Tibial nerve (tissue), 4 donors: ENCODE measurements at regions not wholly inside any gene's neighbourhood (a gene's known extent, or its start where the extent isn't known, plus 50 kb on each side); places are given as distances from the start of the nearest gene placed in this dataset.

ENCODE experiments used
- EP300 ChIP-seq, 2 donors: sonication (generic); formaldehyde crosslinking; IDR thresholded peaks; one replicate each; pipeline ENCODE4 v1.6.1; 2017; ENCODE audit warnings: antibody characterized with exemption in 2 of 2, mild to moderate bottlenecking in 1 of 2
- POLR2A ChIP-seq, 2 donors: fragments of 450-650 bp; IDR thresholded peaks; one replicate each; pipeline ENCODE4 v1.6.1; 2017; ENCODE audit warnings: antibody characterized with exemption in 2 of 2, mild to moderate bottlenecking in 2 of 2, moderate library complexity in 2 of 2
- TF ChIP-seq, protein P1 (sequence below), 5 experiments: fragments of 200-600 bp in 3 of 5; fragments of 450-650 bp in 2 of 5; sonication (generic) in 3 of 5; IDR thresholded peaks; one replicate each; pipeline ENCODE4 v1.5.1; 2016 to 2019; ENCODE audit warnings: antibody characterized with exemption in 5 of 5, mild to moderate bottlenecking in 3 of 5, moderate library complexity in 2 of 5

DNA sequence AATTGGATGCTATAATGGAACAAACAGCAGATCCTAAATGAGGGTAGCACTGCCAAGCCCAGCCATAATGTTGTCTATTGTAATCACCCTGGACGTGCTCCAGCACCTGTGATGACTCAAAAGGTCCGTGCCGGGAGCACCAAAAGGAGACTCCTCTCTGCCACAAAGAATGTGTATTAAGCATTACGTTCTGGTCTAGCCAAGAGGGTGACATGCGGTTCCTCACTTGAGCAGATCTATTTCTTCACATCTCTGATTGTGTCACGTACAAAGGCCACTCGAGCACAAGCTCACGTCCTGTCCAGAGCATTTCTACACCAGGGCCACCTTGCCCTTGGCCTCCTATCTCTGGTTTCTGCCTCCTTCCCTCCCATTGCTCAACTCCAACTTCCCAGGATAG, 219.9 kb upstream of the IRS2 start:
- TF ChIP-seq EP300 (IDR thresholded peaks at IDR 0.05) (no peak), POLR2A (IDR thresholded peaks at IDR 0.05) (no peak)
- TF ChIP-seq, protein P1, sequence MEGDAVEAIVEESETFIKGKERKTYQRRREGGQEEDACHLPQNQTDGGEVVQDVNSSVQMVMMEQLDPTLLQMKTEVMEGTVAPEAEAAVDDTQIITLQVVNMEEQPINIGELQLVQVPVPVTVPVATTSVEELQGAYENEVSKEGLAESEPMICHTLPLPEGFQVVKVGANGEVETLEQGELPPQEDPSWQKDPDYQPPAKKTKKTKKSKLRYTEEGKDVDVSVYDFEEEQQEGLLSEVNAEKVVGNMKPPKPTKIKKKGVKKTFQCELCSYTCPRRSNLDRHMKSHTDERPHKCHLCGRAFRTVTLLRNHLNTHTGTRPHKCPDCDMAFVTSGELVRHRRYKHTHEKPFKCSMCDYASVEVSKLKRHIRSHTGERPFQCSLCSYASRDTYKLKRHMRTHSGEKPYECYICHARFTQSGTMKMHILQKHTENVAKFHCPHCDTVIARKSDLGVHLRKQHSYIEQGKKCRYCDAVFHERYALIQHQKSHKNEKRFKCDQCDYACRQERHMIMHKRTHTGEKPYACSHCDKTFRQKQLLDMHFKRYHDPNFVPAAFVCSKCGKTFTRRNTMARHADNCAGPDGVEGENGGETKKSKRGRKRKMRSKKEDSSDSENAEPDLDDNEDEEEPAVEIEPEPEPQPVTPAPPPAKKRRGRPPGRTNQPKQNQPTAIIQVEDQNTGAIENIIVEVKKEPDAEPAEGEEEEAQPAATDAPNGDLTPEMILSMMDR (IDR thresholded peaks at IDR 0.05): no peak
